ENCODE measurements at regions not wholly inside any gene's neighbourhood (a gene's known extent, or its start where the extent isn't known, plus 50 kb on each side); places are given as distances from the start of the nearest gene placed in this dataset.

DNA sequence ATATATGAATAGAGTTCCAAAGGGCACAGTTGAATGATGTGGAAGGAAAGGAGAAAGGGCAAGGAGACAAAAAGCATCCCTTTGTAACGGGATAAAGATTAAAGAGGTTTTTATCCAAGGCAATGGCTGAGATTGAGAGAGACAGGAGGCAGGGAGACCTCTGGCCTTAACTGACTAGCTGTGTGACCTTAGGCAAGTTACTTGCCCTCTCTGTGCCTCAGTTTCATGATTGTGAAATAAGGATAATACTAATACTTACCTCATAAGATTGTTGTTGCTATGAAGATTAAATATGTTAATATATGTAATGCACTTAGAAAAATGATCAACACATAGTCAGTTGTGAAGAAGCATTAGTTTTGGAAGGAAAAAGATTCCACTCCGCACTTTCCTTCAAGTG is 130.2 kb upstream of the EEA1 start:
- no peaks in the 10 kb centered on the region for H3K79me2 ChIP-seq (ENCODE audit: insufficient read depth, low read length)
- no peak overlapping the region for H2AFZ ChIP-seq (ENCODE audit: low read depth, low read length, severe bottlenecking)
- no peaks in the 10 kb centered on the region for H3K27me3 ChIP-seq (ENCODE audit: low read length)

DNA sequence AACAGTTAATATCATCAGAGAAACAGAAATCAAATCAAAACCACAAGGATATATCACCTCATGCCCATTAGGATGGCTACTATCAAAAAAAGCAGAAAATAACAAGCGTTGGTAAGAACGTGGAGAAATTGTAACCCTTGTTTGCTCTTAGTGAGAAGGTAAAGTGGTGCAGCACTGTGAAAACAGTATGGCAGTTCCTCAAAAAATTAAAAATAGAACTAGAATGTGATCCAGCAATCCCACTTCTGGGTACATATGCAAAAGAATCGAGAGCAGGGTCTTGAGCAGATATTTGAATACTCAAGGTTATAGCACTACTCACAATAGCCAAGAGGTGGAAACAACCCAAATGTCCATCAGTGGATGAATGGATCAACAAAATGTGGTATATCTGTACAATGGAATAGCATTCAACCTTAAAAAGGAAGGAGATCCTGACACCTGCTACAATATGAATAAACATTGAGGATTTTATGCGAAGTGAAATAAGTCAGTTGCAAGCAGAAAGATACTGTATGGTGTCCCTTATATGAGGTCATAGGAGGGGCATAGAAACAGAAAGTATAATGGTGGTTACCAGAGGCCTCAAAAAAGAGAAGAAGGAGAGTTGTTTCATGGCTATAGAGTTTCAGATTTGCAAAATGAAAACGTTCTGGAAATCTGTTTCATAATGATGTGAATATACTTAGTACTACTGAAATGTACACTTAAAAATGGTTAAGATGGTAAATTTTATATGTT is 131.0 kb upstream of the EEA1 start:
- no peaks in the 10 kb centered on the region for H3K9me3 ChIP-seq (ENCODE audit: insufficient read depth, low read length)
- H3K27me3 ChIP-seq (ENCODE audit: low read length) = no peaks in the 10 kb centered on the region
- no peak overlapping the region for H3K4me3 ChIP-seq (ENCODE audit: insufficient read depth, low read length, poor library complexity, severe bottlenecking)
- H3K9ac ChIP-seq (ENCODE audit: low read length) = no peak overlapping the region
- no peaks in the 10 kb centered on the region for H3F3A ChIP-seq (ENCODE audit: insufficient read depth)
- H4K20me1 ChIP-seq (ENCODE audit: low read depth, low read length) = no peaks in the 10 kb centered on the region
- no peak overlapping the region for H2AFZ ChIP-seq (ENCODE audit: low read depth, low read length, severe bottlenecking)
- no peaks in the 10 kb centered on the region for H3K36me3 ChIP-seq (ENCODE audit: low read length)
- H3K4me2 ChIP-seq (ENCODE audit: low read depth, low read length, poor library complexity, severe bottlenecking) = no peak overlapping the region
- H3K79me2 ChIP-seq (ENCODE audit: insufficient read depth, low read length) = no peaks in the 10 kb centered on the region
- H3K27ac ChIP-seq (ENCODE audit: low read depth, low read length) = no peak overlapping the region
- TF ChIP-seq, protein P1, sequence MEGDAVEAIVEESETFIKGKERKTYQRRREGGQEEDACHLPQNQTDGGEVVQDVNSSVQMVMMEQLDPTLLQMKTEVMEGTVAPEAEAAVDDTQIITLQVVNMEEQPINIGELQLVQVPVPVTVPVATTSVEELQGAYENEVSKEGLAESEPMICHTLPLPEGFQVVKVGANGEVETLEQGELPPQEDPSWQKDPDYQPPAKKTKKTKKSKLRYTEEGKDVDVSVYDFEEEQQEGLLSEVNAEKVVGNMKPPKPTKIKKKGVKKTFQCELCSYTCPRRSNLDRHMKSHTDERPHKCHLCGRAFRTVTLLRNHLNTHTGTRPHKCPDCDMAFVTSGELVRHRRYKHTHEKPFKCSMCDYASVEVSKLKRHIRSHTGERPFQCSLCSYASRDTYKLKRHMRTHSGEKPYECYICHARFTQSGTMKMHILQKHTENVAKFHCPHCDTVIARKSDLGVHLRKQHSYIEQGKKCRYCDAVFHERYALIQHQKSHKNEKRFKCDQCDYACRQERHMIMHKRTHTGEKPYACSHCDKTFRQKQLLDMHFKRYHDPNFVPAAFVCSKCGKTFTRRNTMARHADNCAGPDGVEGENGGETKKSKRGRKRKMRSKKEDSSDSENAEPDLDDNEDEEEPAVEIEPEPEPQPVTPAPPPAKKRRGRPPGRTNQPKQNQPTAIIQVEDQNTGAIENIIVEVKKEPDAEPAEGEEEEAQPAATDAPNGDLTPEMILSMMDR (IDR thresholded peaks at IDR 0.05; ENCODE audit: insufficient read depth, low read length, poor library complexity, severe bottlenecking) = no peak
- TF ChIP-seq EZH2phosphoT487 (conservative IDR thresholded peaks at IDR 0.05; ENCODE audit: low read length) = no peak
- H3K9me2 ChIP-seq (replicated peaks; ENCODE audit: insufficient read depth, low read length) = no peaks in the 10 kb centered on the region

More for the DNA sequence above, 130.2 kb upstream of the EEA1 start:
- no peaks in the 10 kb centered on the region for H3K9me3 ChIP-seq (ENCODE audit: insufficient read depth, low read length)
- H3K27ac ChIP-seq (ENCODE audit: low read depth, low read length) = no peak overlapping the region
- no peak overlapping the region for H3K4me2 ChIP-seq (ENCODE audit: low read depth, low read length, poor library complexity, severe bottlenecking)
- H3K9me2 ChIP-seq (replicated peaks; ENCODE audit: insufficient read depth, low read length) = no peaks in the 10 kb centered on the region
- H4K20me1 ChIP-seq (ENCODE audit: low read depth, low read length) = no peaks in the 10 kb centered on the region
- no peaks in the 10 kb centered on the region for H3F3A ChIP-seq (ENCODE audit: insufficient read depth)
- H3K4me3 ChIP-seq (ENCODE audit: insufficient read depth, low read length, poor library complexity, severe bottlenecking) = no peak overlapping the region
- TF ChIP-seq EZH2phosphoT487 (conservative IDR thresholded peaks at IDR 0.05; ENCODE audit: low read length) = no peak
- TF ChIP-seq, protein P1 (IDR thresholded peaks at IDR 0.05; ENCODE audit: insufficient read depth, low read length, poor library complexity, severe bottlenecking) = no peak
- no peak overlapping the region for H3K9ac ChIP-seq (ENCODE audit: low read length)
- no peaks in the 10 kb centered on the region for H3K36me3 ChIP-seq (ENCODE audit: low read length)

DNA sequence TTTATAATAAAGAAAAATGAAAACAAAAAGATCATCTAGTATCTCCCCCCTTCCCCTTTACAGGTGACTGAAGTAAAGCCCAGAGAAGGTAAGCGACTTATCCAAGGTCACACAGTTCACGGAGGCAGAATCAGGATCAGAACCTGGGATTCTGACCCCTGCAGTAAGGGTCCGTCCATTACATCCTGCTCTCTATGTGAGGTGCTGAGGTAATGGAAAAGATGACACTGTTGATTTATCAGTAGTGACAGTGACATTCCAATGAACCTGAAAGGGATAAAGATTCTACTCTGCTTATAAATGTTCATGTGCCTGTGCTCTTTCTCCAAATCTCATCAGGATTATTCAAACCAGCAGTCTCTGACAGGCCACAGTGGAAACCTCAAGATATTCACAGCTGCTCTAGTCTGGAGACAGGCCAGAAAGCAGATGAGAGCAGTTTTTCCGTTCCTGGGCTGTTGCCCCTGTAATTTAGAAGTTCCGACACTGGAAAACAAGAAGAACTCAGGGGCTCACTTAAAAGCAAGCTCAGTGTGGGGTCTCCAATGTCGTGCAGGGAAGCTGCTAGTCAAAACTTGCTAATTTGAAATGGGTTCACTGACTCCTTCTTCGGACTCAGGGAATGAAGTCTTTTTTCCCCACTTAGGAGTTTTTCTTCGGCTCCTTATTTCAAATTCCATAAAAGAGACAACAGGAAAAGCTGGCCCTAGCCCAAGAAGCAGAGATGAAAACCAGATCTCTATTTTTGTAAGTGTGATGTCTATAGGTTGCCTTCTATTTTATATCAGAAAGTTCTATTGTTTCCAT is 131.8 kb upstream of the EEA1 start:
- no peaks in the 10 kb centered on the region for H3K9me3 ChIP-seq (ENCODE audit: insufficient read depth, low read length)
- H2AFZ ChIP-seq (ENCODE audit: low read depth, low read length, severe bottlenecking) = no peak overlapping the region
- TF ChIP-seq EZH2phosphoT487 (conservative IDR thresholded peaks at IDR 0.05; ENCODE audit: low read length) = no peak
- TF ChIP-seq, protein P1 (IDR thresholded peaks at IDR 0.05; ENCODE audit: insufficient read depth, low read length, poor library complexity, severe bottlenecking) = no peak
- no peak overlapping the region for H3K27ac ChIP-seq (ENCODE audit: low read depth, low read length)
- H3K9me2 ChIP-seq (replicated peaks; ENCODE audit: insufficient read depth, low read length) = no peaks in the 10 kb centered on the region
- no peaks in the 10 kb centered on the region for H3K79me2 ChIP-seq (ENCODE audit: insufficient read depth, low read length)
- no peak overlapping the region for H3K4me2 ChIP-seq (ENCODE audit: low read depth, low read length, poor library complexity, severe bottlenecking)
- H3F3A ChIP-seq (ENCODE audit: insufficient read depth) = no peaks in the 10 kb centered on the region
- no peak overlapping the region for H3K9ac ChIP-seq (ENCODE audit: low read length)
- H3K4me3 ChIP-seq (ENCODE audit: insufficient read depth, low read length, poor library complexity, severe bottlenecking) = no peak overlapping the region
- no peaks in the 10 kb centered on the region for H4K20me1 ChIP-seq (ENCODE audit: low read depth, low read length)
- H3K27me3 ChIP-seq (ENCODE audit: low read length) = no peaks in the 10 kb centered on the region
- H3K36me3 ChIP-seq (ENCODE audit: low read length) = no peaks in the 10 kb centered on the region

Measured in SU-DHL-6 (cell line).